ENCODE measurements at regions not wholly inside any gene's neighbourhood (a gene's known extent, or its start where the extent isn't known, plus 50 kb on each side); places are given as distances from the start of the nearest gene placed in this dataset.

DNA sequence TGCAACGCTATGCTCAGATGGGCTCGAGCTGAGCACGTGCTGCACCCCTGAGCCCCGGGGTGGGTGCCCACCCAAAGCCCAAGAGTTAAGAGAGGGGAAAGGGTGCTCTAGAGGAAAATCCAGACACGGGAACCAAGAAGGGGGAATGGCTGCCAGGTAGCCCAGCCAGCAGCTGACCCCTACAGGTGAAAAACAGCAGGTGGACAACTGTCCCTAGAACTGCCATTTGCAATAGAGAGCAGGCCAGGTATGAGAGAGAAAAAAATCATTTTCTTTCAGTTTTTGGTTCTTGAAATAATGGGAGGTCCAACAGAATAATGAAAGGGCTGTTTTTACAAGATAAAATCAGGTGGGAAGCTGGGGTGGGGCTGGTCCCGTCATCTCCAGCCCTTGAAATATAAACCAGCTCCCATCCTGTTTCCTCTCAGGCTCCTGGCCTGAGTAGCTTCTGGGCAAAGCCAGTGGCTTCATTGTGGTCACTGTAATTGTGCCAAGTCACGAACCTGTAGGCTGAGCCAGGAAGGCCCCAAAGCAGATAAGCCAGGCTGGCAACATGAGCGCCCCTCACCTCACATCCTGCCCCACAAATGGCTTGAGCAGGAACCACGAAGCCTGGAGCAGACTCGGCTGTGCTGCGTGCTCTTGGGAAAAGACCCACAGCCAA, 257.8 kb downstream of the SNX10 start:
- FAIRE-seq, result no peak
- ChIA-PET POLR2A (ENCODE audit: partially characterized antibody) (interaction anchor here (1.7 kb wide), 1 partner anchor 12 kb away, joined by 4 read pairs; no protein-coding TSS in a partner anchor), CTCF (ENCODE audit: partially characterized antibody) (interaction anchor here (1.2 to 2.9 kb wide), 5 partner anchors 12 to 58 kb away, joined by 3 to 8 read pairs (median 4); no protein-coding TSS in a partner anchor)
- H3K4me3 ChIP-seq (ENCODE audit: extremely low read depth in 1 of 4, insufficient read depth in 2 of 4, low read depth in 3 of 4, low read length in 4 of 4), result no peak overlapping the region
- TF ChIP-seq RAD21 (IDR thresholded peaks at IDR 0.05 in 1 of 2, conservative IDR thresholded peaks at IDR 0.05 in 1 of 2; ENCODE audit: low read depth in 2 of 2, low read length in 2 of 2), result peak; percentile 12 to 22; a peak in 2 of 4 replicates
- TF ChIP-seq, protein P1, sequence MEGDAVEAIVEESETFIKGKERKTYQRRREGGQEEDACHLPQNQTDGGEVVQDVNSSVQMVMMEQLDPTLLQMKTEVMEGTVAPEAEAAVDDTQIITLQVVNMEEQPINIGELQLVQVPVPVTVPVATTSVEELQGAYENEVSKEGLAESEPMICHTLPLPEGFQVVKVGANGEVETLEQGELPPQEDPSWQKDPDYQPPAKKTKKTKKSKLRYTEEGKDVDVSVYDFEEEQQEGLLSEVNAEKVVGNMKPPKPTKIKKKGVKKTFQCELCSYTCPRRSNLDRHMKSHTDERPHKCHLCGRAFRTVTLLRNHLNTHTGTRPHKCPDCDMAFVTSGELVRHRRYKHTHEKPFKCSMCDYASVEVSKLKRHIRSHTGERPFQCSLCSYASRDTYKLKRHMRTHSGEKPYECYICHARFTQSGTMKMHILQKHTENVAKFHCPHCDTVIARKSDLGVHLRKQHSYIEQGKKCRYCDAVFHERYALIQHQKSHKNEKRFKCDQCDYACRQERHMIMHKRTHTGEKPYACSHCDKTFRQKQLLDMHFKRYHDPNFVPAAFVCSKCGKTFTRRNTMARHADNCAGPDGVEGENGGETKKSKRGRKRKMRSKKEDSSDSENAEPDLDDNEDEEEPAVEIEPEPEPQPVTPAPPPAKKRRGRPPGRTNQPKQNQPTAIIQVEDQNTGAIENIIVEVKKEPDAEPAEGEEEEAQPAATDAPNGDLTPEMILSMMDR (IDR thresholded peaks at IDR 0.05; ENCODE audit: control extremely low read depth in 1 of 3, insufficient read depth in 1 of 3, low read depth in 1 of 3, low read length in 3 of 3), result peak in 1 of 3 experiments; percentile 8; a peak in 1 of 4 replicates
- TF ChIP-seq SIRT6 (IDR thresholded peaks at IDR 0.05; ENCODE audit: low read length), result no peak
- no peak for TF ChIP-seq SIX5 (IDR thresholded peaks at IDR 0.05; ENCODE audit: low read depth, low read length)
- TF ChIP-seq USF2 (IDR thresholded peaks at IDR 0.05; ENCODE audit: low read length), result no peak
- no peak for TF ChIP-seq FOSL1 (IDR thresholded peaks at IDR 0.05; ENCODE audit: insufficient read depth, low read depth, low read length)
- no peaks in the 10 kb centered on the region for H3K79me1 ChIP-seq (ENCODE audit: low read depth, low read length)
- no peak for DNase-seq (ENCODE audit: low read depth in 1 of 2, low spot score in 2 of 2)
- no peak overlapping the region for H3K4ac ChIP-seq (replicated peaks; ENCODE audit: insufficient read length, low read depth, low read length)
- H3K79me2 ChIP-seq (ENCODE audit: control insufficient read depth in 1 of 2, insufficient read depth in 2 of 2, low read length in 2 of 2), result no peaks in the 10 kb centered on the region
- no peaks in the 10 kb centered on the region for H3K36me3 ChIP-seq (ENCODE audit: control insufficient read depth in 2 of 4, insufficient read depth in 4 of 4, low read length in 3 of 4)
- H3K9ac ChIP-seq (replicated peaks in 1 of 4; ENCODE audit: extremely low read depth in 1 of 4, low read depth in 3 of 4, low read length in 3 of 4), result no peak overlapping the region
- H3K9me3 ChIP-seq (ENCODE audit: insufficient read depth in 2 of 2, low read depth in 1 of 2, low read length in 1 of 2), result no peaks in the 10 kb centered on the region
- no peak overlapping the region for H2BK5ac ChIP-seq (ENCODE audit: low read depth, low read length)
- no peak overlapping the region for H3K23ac ChIP-seq (ENCODE audit: insufficient read length)
- H2BK20ac ChIP-seq (ENCODE audit: low read length), result no peak overlapping the region
- no peak overlapping the region for H2AK5ac ChIP-seq (ENCODE audit: low read depth, low read length)
- H3K27me3 ChIP-seq (replicated peaks in 1 of 4; ENCODE audit: control insufficient read depth in 3 of 4, extremely low read depth in 1 of 4, insufficient read depth in 3 of 4, low read length in 3 of 4), result no peaks in the 10 kb centered on the region
- H2BK120ac ChIP-seq (replicated peaks; ENCODE audit: low read depth, low read length), result no peak overlapping the region
- no peak overlapping the region for H3K4me2 ChIP-seq (ENCODE audit: insufficient read depth in 1 of 2, low read depth in 2 of 2, low read length in 2 of 2)
- no peaks in the 10 kb centered on the region for H4K20me1 ChIP-seq (replicated peaks in 1 of 2; ENCODE audit: control insufficient read depth in 1 of 2, insufficient read depth in 2 of 2, low read length in 2 of 2)
- no peak overlapping the region for H4K91ac ChIP-seq (replicated peaks; ENCODE audit: insufficient read length, low read length)
- 91% methylated on average over 11 of the region's 11 CpGs; no CpG with 5 or more reads in 1 of the 2 experiments for WGBS, 2 experiments (ENCODE audit: extremely low coverage in 1 of 2, insufficient coverage in 1 of 2, insufficient read length in 1 of 2, insufficient replicate concordance in 2 of 2, low coverage in 1 of 2, low lambda C conversion rate in 2 of 2, missing lambda C conversion rate in 1 of 2)
- no peak overlapping the region for H3K27ac ChIP-seq (ENCODE audit: low read depth, low read length)
- H2BK12ac ChIP-seq (ENCODE audit: low read depth, low read length), result no peak overlapping the region
- peaks cover 0 to 3% (median 0%) of the 10 kb centered on the region in 4 experiments; a peak in 4 of 7 replicates for H3K4me1 ChIP-seq (replicated peaks in 1 of 4; ENCODE audit: control insufficient read depth in 3 of 4, insufficient read depth in 4 of 4, low read length in 3 of 4)
- H4K5ac ChIP-seq (ENCODE audit: insufficient read length, low read depth, low read length), result no peak overlapping the region
- H2BK15ac ChIP-seq (ENCODE audit: low read length), result no peak overlapping the region
- H3K18ac ChIP-seq (ENCODE audit: extremely low read depth, low read length), result no peak overlapping the region
- no peak overlapping the region for H3K14ac ChIP-seq (ENCODE audit: insufficient read length)
- no peaks in the 10 kb centered on the region for H3K23me2 ChIP-seq (ENCODE audit: low read depth, low read length)
- no peak overlapping the region for H2AFZ ChIP-seq (ENCODE audit: low read length)
- no peak overlapping the region for H4K8ac ChIP-seq (ENCODE audit: extremely low read depth, insufficient read depth, low read length)
- H3K56ac ChIP-seq (replicated peaks; ENCODE audit: insufficient read length, low read depth, low read length), result no peak overlapping the region
